Neural cell (in vitro differentiated cells): ENCODE measurements at regions not wholly inside any gene's neighbourhood (a gene's known extent, or its start where the extent isn't known, plus 50 kb on each side); places are given as distances from the start of the nearest gene placed in this dataset.

ENCODE experiments used
- EP300 ChIP-seq: fragments of 450-650 bp; conservative IDR thresholded peaks from 2 replicates; pipeline ENCODE4 v1.6.1; 2014; ENCODE audit warnings: antibody characterized with exemption, mild to moderate bottlenecking, moderate library complexity; ENCODE audit not compliant: poor library complexity, severe bottlenecking
- EZH2 ChIP-seq: fragments of 200-600, 300-800 bp; shearing (Covaris generic), sonication (generic); IDR thresholded peaks from 2 replicates; pipeline ENCODE4 v1.6.1; 2014; ENCODE audit warnings: antibody characterized with exemption, low read length, borderline replicate concordance, mild to moderate bottlenecking; ENCODE audit not compliant: insufficient read depth, poor library complexity, severe bottlenecking
- MXI1 ChIP-seq: fragments of 450-650 bp; conservative IDR thresholded peaks from 2 replicates; pipeline ENCODE4 v1.6.1; 2014; ENCODE audit warnings: antibody characterized with exemption, mild to moderate bottlenecking; ENCODE audit not compliant: poor library complexity, severe bottlenecking
- POLR2AphosphoS5 ChIP-seq: IDR thresholded peaks from 2 replicates; pipeline ENCODE4 v1.6.1; 2012
- RAD21 ChIP-seq: fragments of 450-650 bp; conservative IDR thresholded peaks from 2 replicates; pipeline ENCODE4 v1.6.1; 2014; ENCODE audit warnings: antibody characterized with exemption, mild to moderate bottlenecking, moderate library complexity
- TAF1 ChIP-seq: IDR thresholded peaks from 2 replicates; pipeline ENCODE4 v1.6.1; 2012; ENCODE audit warnings: low read depth
- TF ChIP-seq, protein P1 (sequence below): fragments of 450-650 bp; IDR thresholded peaks from 2 replicates; pipeline ENCODE4 v1.5.1; 2014; ENCODE audit warnings: antibody characterized with exemption, mild to moderate bottlenecking, moderate library complexity; ENCODE audit not compliant: poor library complexity, severe bottlenecking
- TF ChIP-seq, protein P2 (sequence below): IDR thresholded peaks from 2 replicates; pipeline ENCODE4 v1.6.1; 2012; ENCODE audit warnings: borderline replicate concordance

DNA sequence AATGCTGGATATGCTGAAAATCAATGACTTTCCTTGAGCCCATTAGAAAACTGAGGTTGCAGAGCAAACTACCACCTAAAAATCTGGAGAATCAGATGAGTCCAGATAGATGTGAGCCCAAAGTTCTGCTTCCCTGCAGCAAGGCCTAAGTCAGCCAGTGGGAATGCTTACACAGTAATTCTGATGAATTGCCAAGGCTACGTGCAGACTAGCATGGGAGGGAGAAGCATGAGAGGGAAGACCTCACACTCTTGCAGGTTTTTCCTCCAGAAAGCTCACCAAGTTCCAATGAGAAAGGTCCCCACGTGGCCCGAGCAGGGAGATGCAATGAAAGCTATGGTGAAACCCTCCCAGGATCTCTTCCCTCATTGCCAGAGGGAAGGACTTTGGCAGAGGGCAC is 104.8 kb upstream of the SIRPA start:
- TF ChIP-seq, protein P1, sequence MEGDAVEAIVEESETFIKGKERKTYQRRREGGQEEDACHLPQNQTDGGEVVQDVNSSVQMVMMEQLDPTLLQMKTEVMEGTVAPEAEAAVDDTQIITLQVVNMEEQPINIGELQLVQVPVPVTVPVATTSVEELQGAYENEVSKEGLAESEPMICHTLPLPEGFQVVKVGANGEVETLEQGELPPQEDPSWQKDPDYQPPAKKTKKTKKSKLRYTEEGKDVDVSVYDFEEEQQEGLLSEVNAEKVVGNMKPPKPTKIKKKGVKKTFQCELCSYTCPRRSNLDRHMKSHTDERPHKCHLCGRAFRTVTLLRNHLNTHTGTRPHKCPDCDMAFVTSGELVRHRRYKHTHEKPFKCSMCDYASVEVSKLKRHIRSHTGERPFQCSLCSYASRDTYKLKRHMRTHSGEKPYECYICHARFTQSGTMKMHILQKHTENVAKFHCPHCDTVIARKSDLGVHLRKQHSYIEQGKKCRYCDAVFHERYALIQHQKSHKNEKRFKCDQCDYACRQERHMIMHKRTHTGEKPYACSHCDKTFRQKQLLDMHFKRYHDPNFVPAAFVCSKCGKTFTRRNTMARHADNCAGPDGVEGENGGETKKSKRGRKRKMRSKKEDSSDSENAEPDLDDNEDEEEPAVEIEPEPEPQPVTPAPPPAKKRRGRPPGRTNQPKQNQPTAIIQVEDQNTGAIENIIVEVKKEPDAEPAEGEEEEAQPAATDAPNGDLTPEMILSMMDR = no peak
- TF ChIP-seq, protein P2, sequence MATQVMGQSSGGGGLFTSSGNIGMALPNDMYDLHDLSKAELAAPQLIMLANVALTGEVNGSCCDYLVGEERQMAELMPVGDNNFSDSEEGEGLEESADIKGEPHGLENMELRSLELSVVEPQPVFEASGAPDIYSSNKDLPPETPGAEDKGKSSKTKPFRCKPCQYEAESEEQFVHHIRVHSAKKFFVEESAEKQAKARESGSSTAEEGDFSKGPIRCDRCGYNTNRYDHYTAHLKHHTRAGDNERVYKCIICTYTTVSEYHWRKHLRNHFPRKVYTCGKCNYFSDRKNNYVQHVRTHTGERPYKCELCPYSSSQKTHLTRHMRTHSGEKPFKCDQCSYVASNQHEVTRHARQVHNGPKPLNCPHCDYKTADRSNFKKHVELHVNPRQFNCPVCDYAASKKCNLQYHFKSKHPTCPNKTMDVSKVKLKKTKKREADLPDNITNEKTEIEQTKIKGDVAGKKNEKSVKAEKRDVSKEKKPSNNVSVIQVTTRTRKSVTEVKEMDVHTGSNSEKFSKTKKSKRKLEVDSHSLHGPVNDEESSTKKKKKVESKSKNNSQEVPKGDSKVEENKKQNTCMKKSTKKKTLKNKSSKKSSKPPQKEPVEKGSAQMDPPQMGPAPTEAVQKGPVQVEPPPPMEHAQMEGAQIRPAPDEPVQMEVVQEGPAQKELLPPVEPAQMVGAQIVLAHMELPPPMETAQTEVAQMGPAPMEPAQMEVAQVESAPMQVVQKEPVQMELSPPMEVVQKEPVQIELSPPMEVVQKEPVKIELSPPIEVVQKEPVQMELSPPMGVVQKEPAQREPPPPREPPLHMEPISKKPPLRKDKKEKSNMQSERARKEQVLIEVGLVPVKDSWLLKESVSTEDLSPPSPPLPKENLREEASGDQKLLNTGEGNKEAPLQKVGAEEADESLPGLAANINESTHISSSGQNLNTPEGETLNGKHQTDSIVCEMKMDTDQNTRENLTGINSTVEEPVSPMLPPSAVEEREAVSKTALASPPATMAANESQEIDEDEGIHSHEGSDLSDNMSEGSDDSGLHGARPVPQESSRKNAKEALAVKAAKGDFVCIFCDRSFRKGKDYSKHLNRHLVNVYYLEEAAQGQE = no peak
- TF ChIP-seq EZH2 (no peak), POLR2AphosphoS5 (no peak), TAF1 (no peak), EP300 (no peak), MXI1 (no peak), RAD21 (no peak)
